ENCODE measurements at regions not wholly inside any gene's neighbourhood (a gene's known extent, or its start where the extent isn't known, plus 50 kb on each side); places are given as distances from the start of the nearest gene placed in this dataset.

- no peak for TF ChIP-seq POLR2AphosphoS5 (IDR thresholded peaks at IDR 0.05; ENCODE audit: borderline replicate concordance, low read depth, low read length)
- TF ChIP-seq EZH2 (IDR thresholded peaks at IDR 0.05) = no peak
Measured at GRCh38 chr2:64328415-64328722, 125.6 kb upstream of the LGALSL start.
